NCI-H2196 treated with DMSO at 0.1 percent for 48 hours (cell line): ENCODE measurements at regions not wholly inside any gene's neighbourhood (a gene's known extent, or its start where the extent isn't known, plus 50 kb on each side); places are given as distances from the start of the nearest gene placed in this dataset.
"Not testable (repeated sequence)": the region's sequence is repeated elsewhere in the genome, so short reads cannot be mapped to it uniquely, and the experiment has no call there.

Source experiments
- DNase-seq: peaks from one replicate; lab custom pipeline; 2025; ENCODE audit not compliant: unreplicated experiment; lab: John Stamatoyannopoulos, UW

DNA sequence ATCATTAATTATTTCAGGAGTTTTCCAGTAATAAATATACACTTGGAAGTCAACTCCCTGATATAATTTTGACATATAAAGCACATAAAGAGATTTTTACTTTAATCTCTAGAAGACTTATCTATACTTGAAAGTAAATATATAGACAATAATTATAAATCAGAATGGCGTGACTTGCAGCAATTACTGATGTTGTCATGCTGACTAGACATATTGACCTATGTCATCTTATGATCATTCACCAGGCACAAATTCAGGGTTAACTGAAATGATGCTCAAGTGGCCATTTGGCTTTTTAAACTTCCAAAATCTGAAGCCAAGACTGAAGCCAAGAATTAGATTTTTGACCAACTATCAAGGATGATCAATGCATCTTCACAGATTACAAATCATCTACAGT, 192.2 kb downstream of the MCHR2 start:
- no peak for DNase-seq

DNA sequence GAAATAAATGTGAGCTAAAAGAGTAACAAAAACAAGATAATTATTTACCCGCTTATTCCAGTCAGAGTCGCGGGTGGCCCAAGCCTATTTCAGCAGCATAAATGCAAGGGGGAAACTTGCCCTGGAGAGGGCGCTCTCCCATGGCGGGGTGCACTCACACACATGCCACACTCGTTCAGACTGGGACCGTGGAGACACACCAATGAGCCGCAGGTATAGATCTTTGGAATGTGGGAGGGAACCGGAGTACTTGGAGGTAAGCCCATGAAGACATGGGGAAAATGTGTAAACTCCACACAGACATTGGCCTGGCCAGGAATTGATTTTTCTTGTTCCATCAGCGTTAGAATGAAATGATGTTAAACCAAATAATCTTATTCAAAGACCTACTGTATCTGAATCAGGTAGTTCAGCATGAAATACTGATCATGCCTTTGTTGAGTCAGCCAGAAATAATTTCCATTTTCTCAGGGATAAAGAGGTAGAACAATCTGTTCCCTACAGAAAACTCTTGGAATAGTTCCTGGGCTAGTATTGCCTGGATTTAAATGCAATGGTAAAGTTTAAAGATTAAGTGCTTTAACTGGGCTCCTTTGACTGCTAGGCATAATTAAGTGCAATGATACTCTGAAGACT, 191.5 kb downstream of the MCHR2 start:
- no peak for DNase-seq

GRCh38 chr6:99808992-99809391, 185.0 kb downstream of the MCHR2 start:
- DNase-seq = no peak

- DNase-seq = no peak
Measured at GRCh38 chr6:99810295-99810694, 183.7 kb downstream of the MCHR2 start.

GRCh38 chr6:99810942-99811620, 182.9 kb downstream of the MCHR2 start:
- no peak for DNase-seq

- DNase-seq = no peak
Measured at GRCh38 chr6:99811636-99812035, 182.4 kb downstream of the MCHR2 start.

- DNase-seq = no peak
Measured at GRCh38 chr6:99813565-99813964, 180.5 kb downstream of the MCHR2 start.

GRCh38 chr6:99814230-99814928, 179.6 kb downstream of the MCHR2 start:
- no peak for DNase-seq

DNA sequence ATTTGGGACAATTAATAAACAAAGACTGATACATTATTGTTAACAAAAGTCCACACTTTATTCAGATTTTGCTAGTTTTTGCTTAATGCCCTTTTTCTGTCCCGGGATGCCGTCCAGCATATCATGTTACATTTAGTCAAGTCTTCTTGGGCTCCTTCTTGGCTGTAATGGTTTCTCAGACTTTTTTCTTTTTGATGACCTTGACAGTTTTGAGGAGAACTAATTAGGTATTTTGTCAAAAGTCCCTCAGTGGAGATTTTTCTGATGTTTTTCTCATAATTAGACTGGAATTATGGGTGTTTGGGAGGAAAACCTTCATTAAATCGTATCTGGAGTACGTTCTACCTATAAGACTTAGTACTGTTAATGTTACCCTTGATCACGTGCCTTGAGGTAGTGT, 177.2 kb downstream of the MCHR2 start:
- DNase-seq = no peak

DNA sequence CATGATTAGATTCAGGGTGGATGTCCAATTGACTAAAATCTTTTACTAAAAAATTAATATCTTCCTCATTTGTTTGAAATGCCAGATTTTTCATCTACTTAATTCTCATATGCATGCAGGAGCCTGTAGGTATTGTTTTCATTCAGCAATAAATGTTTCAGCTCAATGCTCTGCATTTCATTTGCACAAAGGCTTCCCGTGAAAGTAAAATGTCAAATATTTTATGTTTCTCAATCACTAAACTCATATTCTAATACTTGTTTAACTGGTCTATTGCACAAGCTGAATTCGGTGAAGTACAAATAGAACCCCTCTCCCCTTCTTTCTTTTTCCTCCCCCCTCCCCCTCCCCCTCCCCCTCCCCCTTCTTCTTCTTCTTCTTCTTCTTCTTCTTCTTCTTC, 175.9 kb downstream of the MCHR2 start:
- no peak for DNase-seq

DNA sequence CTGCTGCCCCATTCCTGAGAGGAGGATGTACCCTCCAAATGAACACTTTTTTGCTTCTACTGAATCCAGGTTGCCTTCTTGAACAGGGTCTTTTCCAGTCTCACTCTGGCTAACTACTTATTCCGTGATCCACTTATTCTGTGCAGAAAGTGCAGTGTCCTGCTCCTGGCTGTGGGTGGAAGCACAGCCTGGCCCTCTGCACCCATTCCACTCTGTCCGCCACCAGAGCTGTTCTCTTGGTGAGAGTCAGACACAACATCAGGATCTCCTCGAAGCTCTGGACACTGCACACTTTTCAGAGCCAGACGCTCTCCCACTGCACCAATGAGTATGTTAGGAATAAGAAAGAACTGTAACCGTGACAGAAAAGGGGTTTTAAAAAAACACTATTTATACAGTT, 174.2 kb downstream of the MCHR2 start:
- DNase-seq = no peak

GRCh38 chr6:99821164-99821563, 172.9 kb downstream of the MCHR2 start:
- DNase-seq = no peak

- peak; percentile 16 for DNase-seq
Measured at GRCh38 chr6:99822741-99823512, 171.1 kb downstream of the MCHR2 start.

DNA sequence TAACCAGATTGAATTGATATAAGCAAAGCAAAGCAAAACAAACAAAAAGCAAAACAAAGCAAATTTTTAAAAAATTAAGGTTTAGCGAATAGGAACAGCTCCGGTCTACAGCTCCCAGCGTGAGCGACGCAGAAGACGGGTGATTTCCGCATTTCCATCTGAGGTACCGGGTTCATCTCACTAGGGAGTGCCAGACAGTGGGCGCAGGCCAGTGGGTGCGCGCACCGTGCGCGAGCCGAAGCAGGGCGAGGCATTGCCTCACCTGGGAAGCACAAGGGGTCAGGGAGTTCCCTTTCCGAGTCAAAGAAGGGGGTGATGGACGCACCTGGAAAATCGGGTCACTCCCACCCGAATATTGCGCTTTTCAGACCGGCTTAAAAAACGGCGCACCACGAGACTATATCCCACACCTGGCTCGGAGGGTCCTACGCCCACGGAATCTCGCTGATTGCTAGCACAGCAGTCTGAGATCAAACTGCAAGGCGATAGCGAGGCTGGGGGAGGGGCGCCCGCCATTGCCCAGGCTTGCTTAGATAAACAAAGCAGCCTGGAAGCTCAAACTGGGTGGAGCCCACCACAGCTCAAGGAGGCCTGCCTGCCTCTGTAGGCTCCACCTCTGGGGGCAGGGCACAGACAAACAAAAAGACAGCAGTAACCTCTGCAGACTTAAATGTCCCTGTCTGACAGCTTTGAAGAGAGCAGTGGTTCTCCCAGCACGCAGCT, 170.3 kb downstream of the MCHR2 start:
- not testable (repeated sequence) for DNase-seq

- DNase-seq = no peak
Measured at GRCh38 chr6:99833034-99833433, 161.0 kb downstream of the MCHR2 start.

- DNase-seq = no peak
Measured at GRCh38 chr6:99836471-99836870, 157.6 kb downstream of the MCHR2 start.

GRCh38 chr6:99838607-99839006, 155.4 kb downstream of the MCHR2 start:
- DNase-seq = no peak

DNA sequence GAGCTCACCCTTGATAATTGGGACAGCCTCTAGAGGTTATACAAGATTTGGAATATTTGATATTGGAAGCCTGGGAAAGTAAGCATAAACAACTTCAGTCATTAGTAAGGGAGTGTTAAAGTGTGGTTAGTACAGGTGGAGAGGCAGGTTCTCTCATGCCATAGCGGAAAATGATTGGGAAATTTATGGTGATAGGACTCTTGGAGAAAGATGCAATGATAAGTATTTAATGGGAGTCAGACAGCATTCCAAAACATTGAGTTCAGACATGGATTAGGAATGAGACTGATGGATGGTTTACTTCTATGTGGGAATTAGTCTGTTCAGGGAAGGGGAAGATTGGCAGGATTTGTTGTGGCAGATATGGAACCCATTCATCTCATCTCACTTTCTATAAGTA, 152.7 kb downstream of the MCHR2 start:
- no peak for DNase-seq

- no peak for DNase-seq
Measured at GRCh38 chr6:99846006-99846405, 148.0 kb downstream of the MCHR2 start.

DNA sequence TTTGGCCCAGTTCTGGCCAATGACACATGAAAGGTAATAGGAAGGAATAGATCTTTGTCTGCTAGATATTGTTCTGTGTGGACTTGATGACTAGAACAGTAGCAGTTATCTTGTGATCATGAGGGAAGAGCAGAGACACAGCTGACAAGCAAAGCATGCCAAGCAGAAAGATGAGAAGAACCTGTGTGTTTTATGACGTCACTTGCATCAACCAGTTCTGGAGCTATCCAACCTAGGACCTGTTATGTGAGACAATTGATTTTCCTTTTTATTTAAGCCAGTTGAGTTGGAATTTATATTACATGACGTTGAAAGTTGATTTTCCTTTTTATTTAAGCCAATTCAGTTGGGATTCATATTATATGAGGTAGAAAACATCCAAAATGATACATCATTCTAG, 143.2 kb downstream of the MCHR2 start:
- DNase-seq = no peak

GRCh38 chr6:99852031-99852430, 142.0 kb downstream of the MCHR2 start:
- no peak for DNase-seq
